GM18498 (cell line): ENCODE measurements at regions not wholly inside any gene's neighbourhood (a gene's known extent, or its start where the extent isn't known, plus 50 kb on each side); places are given as distances from the start of the nearest gene placed in this dataset.

Experiments
- ATAC-seq: cut with Tn5 transposase; IDR thresholded peaks from one replicate; pipeline ENCODE4 v1.9.1; 2021; ENCODE audit warnings: mild to moderate bottlenecking, moderate library complexity; ENCODE audit not compliant: unreplicated experiment

GRCh38 chrX:110430293-110431076, 71.8 kb downstream of the RTL9 start:
- ATAC-seq: no peak

DNA sequence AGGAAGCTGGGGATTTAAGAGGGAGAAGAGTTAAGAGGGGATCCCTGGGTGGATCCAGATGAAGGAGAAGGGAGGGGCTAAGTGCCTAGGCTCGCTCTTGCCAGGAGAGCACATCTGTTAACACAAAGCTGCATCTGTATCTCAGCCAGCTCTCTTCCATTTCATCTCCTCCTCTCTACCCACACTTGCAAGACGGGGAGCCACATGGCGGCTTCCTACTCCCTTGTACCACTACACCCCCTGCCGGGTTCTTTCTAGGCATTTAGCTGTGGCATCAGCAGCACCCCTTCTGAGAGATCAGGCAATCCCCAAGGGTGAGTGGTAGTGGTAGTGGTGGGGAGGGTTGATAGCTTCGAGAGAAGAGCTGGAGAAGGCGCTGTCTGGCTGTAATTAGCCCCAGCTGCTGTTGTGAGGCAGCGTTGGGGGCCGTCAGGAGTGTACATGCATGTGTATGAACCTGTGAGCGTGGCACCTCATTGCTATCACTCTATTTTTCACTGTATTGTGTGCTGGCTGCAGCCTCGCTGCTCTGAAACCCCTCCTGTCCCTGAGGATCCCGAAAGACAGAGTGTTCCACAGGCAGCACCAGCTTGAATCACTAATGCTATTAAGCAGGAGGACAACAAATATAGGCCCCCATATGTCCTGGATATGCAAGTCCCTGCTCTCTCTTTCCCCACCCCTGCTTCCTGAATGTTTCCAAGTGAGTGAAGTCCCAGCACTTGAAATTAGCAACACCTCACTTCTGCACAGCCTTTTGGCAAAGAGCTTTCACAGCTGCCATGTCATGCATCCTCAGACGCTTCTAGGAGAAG, 73.7 kb downstream of the RTL9 start:
- ATAC-seq: no peak

DNA sequence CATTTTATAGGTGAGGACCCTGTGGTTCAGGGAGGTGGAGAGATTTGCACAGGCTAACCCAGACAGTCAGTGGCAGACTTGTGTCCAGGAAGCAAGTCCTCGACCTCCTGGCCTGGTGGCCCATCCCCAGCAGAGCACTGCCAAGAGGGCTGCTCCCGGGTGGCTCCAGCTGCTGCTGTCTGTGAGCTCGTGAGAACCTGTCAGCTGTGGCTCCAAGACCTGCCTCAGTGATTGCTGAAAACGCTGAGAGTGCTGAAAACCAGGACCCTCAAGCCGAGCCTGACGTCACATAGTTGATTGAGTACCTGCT, 74.2 kb downstream of the RTL9 start:
- no peak for ATAC-seq

GRCh38 chrX:110435196-110435595, 76.5 kb downstream of the RTL9 start:
- ATAC-seq: no peak

DNA sequence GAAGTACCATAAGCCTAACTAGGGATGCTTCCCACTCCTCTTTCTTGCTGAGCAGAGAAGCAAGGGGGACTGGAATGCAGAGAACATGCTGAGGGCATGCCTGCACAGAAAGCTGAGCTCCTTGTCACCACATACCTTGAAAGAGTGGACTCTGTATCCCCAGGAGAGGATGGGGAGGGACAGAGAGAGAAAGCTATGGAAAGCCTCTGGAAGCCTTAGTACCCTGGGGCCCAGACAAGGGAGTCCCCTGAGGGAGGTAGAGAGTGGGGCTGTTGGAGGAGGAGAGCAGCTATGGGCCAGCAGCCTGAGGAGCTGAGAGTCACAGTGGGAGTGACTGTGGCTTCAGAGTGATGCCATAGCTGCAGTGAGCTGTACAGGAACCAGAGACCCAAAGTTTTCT, 77.9 kb downstream of the RTL9 start:
- no peak for ATAC-seq

DNA sequence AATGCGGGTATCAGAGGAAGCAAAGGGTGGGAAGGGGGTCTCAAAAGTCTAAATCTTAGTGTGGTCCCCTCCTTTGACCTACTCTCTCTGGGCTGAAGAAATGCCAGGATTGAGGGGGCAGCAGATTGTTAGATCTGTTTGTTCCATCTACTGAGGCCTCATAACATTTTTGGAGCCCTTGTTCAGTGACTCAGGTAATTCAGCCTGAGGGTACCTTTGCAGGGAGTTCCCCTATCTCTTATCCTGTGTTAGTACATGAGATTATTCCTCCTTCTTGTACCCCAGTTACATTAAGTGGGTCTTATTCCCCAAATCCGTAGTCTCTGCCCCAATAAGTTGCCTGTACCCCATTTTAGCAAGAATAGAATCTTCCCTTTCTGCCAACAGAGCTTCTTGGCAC, 79.0 kb downstream of the RTL9 start:
- ATAC-seq: no peak

- no peak for ATAC-seq
Measured at GRCh38 chrX:110440016-110440805, 81.6 kb downstream of the RTL9 start.

DNA sequence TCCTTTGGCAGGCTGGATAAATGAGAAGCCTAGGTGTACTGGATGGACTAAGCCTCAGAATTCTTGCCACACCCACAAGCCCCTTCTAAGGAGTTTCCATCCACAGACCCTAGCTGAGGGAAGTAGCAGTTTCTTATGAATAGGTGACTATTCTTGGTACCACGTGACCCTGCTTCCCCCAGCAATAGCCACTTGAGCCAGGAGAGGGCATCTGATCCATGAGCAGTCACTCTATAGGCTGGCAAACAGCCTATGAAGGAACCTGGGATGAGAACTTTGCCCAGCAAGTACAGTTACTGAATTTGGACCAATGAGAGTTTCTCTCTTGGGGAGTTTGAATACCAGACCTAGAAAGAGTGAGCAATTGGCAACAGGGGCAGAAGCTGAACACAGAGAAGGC, 84.0 kb downstream of the RTL9 start:
- peak; percentile 70 for ATAC-seq

DNA sequence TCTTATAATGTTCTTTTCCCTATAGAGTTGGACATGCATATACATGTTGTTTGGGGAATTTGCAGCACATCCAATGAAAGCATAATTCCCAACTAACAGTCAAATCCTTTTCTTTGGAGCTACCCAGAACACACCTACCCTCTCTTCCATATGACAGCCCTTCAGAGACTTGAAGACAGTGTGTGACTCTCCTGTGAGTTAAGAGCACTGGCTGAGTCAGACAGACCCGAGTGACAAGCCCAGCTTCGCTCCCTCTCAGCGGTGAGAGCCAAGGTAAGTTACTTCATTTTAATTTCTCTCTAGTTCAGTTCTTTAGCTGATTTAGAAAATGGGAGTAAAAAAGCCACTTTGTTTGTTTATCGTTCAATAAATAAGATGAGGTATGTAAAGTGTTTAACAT, 86.3 kb downstream of the RTL9 start:
- ATAC-seq: no peak

DNA sequence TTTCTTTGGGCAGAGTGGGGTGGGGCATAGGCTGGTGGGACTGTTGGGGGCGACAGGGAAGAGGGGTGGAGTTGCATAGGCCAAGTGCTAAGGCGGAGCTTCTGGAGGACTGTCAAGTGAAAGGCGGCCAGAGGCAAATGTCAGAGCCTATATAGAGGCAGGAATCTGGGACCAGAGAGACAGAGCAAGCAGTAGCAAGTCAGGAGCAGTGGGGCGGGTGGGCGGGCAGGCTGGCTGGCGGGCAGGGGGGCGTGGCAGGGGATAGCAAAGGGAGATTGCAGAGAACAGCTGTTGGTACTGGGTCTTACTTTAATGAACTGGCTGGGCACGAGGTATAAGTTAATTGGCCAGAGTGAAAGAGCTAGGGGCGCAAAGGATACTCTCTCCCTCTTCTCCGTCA, 89.8 kb downstream of the RTL9 start:
- no peak for ATAC-seq

- ATAC-seq: no peak
Measured at GRCh38 chrX:110449312-110449711, 90.7 kb downstream of the RTL9 start.

DNA sequence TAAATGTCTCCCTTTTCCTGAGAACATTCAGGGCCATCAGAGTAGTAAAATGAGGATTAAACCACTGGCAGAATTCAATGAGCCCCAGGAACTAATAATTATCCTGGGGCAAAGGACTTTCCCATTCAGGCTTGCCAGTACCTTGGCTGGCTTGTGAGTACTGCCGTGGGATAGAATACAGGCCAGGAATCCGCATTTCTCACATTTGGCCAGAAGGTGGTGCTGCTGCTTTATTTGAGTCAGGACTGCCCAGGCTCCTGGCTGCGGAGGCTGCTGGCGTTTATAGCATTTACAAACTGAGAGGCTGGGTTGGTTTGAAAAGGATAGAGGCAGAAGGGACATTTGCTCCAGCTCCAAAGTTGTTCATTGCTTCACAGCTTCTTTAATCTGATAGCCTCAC, 91.4 kb downstream of the RTL9 start:
- peak; percentile 92 for ATAC-seq

DNA sequence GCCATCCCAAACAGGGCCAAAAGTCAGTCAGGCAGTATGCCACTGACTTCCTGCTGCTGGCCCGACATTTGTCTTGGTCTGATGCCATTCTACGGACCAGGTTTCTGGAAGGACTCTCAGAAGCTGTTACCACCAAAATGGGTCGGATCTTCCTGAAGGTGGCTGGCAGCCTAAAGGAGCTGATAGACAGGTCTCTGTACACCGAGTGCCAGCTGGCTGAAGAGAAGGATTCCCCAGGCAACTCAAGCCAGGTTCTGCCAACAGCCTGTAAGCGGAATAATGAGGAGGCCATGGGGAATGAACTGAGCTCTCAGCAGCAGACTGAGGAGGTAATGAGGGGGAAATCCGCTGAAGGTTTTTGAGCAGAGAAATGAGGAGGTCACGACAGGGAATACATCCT, 95.7 kb downstream of the RTL9 start:
- no peak for ATAC-seq

- ATAC-seq: no peak
Measured at GRCh38 chrX:110462957-110463356, 104.3 kb downstream of the RTL9 start.

DNA sequence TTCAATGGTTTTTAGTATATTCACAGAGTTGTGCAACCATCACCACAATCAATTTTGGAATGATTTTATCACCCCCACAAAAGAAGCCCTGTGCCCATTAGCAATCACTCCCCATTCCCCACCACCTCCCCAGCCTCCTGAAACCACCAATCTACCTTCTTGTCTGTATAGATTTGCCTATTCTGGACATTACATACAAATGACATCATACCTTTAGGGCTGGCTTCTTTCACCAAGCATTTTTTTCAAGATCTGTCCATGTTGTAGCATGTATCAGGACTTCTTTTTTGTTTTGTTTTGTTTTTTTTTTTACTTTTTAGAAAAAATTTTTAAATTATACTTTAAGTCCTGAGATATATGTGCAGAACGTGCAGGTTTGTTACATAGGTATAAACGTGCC, 108.1 kb downstream of the RTL9 start:
- no peak for ATAC-seq

DNA sequence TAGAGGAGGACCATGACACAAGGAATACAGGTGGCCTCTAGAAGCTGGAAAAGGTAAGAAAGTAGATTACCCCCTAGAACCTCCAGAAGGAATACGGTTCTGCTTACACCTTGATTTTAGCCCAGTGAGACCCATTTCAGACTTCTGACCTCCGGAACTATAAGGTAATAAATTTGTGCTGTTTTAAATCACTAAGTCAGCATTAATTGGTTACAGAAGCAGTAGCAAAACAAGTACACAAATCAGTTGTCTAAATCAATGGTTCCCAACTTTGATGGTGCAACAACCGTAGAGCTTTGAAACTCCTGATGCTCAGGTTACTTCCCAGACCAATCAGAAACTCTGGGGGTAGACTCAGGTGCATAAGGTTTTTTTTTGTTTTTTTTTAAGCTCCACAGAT, 113.6 kb downstream of the RTL9 start:
- ATAC-seq: no peak

- no peak for ATAC-seq
Measured at GRCh38 chrX:110477593-110478228, 119.1 kb downstream of the RTL9 start.

DNA sequence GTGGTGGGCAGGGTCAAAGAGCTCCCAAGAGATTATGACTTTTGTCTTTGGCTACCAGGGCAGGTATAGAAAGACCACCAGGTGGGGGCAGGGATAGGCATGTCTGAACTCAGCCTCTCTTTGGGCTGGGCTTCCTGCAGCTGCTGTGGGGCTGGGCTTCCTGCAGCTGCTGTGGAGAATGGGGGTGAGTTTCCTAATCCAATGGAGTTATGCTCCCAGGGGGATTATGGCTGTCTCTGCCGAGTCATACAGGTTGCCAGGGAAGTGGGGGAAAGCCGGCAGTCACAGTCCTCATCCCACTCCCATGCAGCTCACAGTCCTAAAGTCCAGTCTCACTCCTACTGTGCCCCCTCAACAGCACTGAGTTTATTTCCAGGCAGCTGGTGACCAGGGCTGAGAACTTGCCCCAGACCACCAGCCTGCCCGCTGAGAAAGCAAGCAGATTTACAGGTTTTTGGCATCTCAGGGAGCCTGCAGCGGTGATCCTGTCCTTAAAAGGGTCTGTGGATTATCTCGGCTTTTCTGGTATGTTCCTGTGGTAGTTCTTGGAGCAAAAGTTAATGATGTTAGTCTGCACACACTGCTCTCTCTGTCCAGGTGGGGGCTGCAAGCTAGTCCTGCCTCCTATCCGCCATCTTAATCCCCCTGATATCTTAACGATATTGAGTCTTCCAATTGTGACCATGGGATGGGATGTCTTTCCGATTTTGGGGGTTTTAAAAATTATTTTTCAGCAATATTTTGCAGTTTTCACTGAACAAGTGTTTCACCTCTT, 133.4 kb downstream of the RTL9 start:
- ATAC-seq: no peak

GRCh38 chrX:110504947-110505346, 146.3 kb downstream of the RTL9 start:
- no peak for ATAC-seq

DNA sequence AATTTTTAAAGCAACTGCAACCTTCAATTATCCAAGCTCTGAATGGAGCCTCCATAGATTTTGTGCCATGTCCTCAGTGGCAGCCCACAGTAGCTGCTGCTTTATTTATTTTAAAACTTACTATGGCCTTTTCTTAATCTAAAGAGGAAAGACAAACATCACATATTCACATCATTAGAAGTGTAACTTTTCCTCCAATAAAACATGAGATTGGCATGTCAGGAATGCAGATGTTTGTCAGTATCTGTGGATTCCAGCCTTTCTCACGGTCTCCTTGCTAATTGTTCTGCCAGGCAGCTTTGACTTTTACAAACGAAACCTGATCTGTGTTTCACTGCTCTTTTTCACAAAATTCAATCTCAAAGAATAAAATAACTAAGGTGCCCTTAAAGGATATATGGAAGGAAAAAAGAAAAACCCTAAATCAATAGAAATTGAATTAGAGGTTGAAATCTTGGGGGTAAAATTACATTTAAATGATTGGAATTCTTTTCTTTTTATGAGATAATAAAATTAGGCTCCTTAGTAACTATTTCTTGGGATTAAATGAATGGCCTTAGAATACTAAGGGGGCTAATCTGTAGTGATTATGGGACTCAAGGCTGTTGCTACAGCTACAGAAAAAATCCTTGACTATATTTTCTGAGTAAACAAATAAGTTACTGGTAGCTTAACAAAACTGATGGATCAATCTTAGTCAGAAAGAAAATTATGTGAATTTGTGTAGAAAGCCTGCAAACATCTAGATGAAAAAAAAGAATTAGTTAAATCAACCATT, 151.3 kb downstream of the RTL9 start:
- no peak for ATAC-seq
